ENCODE measurements at regions not wholly inside any gene's neighbourhood (a gene's known extent, or its start where the extent isn't known, plus 50 kb on each side); places are given as distances from the start of the nearest gene placed in this dataset.

DNA sequence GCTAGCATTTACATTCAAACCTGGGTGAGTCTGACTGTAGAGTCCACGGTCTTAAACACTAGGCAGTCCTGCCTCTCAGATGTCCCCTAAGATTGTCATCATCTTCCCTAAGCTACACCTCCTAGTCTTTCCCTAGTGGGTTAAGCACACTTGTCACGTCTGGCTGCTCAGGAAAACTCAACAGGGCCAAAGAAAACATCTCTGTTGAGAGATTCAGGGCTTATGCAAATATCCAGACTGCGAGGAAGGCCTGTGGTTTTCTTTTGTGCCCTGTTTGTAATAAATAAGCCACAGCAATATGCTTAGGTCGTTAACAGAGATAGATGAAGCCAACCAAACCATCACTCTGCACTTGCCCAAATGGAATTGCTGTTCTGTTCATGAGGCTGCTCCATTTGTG is 472.6 kb upstream of the DEPDC1 start:
- no peak for DNase-seq

DNA sequence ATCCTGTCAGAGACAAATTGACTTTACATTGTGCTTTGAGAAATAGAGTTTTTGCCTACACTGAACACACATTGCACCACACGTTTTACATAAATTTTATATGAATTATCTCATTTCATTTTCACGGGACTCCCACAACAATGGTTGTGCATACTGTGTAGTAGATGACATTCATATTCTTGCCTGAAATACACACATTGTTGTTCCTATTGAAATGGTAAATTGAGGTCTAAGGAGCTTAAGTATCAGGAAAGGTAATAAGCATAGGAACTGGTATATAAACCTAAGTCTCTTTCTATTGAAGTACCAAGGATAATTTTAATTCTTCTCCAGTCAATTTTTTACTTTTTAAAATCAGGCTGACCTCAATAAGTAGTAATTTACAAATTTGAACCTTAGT is 473.7 kb upstream of the DEPDC1 start:
- DNase-seq, result no peak

DNA sequence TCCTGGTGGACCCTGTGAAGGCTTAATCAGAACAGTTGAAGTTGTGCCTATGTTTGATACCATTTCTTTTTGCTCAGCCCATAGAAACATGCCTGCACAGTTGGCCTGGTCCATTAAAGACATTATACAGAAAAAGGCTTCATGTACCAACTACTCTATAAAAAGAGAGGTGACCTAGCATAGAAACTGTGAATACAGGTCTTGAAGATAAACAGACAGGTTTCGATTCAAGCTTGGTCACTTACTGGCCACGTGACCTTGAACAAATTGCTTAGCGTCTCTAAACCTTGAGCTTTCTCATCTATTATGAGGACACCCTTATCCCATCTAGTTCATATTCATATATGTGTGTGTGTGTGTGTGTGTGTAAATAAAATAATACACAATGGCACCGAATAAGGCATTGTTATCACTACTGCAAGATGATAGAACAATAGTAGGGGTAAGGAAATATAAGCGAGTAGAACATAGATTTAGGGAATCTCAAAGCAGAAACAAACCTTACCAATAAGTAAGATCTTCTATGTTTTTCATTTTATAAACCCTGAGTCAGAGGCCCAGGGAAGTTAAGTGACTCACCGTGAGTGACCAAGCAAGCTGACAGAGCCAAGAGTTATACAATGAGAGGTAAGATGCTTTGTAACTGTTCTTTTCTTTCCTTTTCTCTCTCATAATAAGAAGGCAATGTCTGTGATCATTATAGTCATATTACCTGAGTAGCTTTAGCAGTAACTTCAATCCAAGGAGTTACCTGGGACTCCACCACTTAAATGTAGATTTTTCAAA is 476.8 kb upstream of the DEPDC1 start:
- no peak for DNase-seq

DNA sequence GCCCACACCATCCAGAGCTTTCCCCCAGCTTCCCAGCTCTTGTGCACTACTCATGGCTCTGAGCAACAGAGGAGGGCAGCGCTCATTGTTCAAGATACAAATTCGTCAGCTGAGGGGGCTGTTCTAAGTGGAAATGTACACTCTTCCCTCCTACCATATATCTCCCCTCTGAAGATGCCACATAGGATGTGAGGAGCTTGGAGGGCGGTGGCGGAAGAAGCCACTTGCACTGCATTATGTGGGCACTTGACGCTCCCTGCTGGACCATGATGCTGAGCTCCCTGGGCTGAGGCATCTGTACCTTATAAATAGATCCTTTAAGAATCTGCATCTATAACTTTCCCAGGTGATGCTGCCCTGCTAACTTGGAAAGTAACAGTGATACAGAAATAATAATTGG is 477.6 kb upstream of the DEPDC1 start:
- no peak for DNase-seq

DNA sequence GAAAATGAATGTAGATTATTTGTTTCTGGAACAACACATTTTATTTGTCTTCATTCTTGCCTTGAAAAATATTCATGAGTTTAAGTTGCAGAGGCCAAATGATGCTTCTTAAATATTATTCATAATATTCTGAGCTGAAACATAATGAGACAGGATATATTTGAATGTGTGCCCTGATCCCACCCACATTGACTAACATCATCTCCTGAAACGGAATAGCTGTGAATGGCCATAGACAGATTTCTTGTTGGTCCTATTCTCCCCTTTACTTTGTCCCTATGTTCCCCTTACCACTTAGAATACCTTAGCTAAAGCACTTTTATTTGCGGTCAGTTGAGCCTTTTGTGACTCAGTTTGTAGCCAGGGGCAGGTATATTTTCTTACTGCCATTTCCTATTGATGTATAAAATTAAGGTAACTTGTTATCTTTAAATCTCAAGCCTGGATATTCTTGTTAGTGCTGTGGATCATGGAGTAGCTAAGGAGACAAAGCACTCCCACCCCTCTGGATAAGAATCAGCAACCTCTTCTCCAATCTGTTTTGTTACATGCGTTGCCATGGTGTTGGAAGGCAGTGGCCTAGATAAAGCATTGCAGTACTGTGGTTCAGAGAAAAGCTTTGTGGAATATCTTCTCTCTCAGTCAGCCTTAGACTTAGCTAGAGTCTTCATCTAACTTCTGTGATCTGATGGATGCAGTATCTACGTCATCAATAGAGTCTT is 478.5 kb upstream of the DEPDC1 start:
- DNase-seq, result no peak

DNA sequence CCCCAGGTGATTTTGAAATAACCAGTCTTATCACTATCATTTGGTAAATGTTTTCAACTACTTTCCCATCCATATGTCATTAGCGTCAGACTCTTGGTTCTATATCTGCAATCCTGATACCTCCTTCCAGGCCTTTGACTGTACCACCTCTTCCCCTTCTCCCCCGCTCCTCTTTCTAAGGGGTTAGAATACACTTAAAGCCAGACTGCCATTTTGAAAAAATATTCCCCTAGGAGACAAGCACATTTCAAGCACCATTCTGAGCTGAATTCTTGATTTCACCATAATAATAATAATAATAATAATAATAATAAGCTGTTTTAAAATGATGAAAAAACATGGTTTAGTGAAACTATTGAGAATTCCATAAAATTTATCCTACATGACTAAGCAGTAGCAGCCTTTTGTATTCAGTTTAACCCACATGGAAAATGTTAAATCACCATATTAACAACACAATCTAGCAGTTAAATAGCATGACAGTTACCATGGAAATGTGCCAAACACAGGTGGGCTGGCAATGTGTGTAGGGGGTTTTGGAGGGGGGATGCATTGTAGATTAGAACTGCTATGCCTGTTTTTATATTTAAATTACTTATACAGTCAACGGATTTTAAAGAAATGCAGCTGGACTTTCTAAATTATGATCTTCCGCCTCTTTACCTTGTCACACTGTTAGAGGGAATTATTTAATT is 480.2 kb upstream of the DEPDC1 start:
- DNase-seq, result no peak

DNA sequence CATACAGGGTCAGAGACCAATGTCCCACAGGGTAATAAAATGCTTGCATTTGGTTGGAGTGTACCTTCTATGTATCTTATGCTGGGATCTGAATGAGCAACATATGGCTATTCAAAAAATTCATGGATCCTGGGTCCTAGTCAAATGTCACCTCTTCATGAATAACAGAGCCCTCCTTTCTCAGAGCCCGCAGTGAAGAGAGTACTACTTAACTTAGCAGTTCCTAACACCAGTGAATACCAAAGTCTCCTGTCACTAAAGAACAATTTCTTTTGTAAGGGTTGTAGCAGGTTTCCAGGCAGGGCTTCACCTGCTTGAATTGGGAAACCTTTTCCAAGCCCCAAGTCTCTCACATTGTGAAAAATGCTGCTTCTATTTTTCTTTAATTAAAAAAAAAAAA is 483.0 kb upstream of the DEPDC1 start:
- no peak for DNase-seq

DNA sequence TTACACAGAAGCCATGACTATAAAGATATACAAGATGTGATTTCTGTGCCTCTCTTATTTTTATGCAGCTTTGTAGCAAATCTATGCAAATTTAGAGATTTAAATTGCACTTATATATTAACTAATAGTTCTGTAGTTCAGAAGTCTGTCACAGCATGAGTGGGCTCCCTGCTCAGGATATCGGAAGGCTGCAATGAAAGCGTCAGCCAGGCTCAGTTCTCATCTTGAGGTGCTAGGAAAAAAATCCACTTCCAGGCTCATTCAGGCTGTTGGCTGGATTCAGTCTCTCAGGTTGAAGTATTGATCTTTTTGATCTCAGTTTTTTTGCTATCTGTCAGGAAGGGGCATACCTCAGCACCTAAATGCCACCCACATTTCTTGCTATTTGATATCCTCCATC is 487.4 kb upstream of the DEPDC1 start:
- DNase-seq, result no peak

DNA sequence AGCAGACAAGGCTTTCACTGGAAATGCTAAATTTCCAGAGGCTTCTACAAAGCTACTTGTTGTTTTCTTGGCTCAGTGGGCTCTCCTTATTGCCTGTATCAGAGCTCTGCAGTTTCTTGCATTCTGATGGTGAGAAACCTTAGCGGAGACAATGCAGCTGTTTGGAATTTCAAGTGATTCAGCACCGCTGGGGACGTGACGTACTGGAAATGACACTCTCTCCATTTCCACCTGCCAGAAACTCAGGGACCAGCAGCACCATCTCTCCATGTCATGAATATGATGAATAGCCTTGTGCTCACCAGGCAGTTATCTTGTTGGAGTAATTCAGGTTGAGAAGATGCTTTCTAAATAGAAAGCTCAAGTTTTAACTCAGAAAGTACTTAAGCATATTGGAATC is 497.2 kb upstream of the DEPDC1 start:
- DNase-seq, result no peak

DNA sequence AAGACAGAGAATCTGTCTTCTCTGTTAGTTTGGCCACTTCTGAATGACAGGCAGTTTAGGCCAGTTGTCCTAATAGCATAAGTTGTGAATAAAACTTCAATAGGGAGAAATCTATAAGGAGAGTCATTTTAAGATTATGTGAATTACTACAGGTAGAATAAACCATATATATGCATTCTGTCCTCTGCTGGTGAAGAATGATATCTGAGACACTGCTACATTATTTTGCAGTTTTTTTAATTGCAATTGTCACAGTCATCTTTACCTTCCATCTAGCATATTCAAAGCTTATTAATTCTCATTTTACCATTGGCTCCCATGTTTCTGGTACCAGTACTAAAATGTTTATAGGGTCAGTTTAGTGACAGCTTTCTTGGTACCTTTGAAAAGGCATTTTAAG is 519.6 kb upstream of the DEPDC1 start:
- no peak for DNase-seq

DNA sequence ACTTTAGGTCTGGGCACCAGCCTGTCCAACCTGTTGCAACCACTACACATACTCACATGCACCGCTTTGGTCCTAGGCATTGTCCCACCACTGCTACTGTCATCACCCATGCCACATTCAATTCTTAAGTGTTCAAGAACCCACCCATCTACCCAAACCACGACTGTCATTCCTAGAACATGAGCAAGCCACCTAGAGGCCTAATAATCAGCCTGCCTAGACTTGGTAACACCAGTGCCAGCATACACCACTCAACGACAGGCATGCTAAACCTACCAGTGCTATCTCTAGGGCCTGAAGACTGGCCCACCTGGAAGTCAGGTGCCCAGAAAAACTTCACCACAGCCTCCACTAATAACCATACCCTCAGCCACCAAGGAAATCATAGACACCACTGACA is 532.8 kb upstream of the DEPDC1 start:
- no peak for DNase-seq

DNA sequence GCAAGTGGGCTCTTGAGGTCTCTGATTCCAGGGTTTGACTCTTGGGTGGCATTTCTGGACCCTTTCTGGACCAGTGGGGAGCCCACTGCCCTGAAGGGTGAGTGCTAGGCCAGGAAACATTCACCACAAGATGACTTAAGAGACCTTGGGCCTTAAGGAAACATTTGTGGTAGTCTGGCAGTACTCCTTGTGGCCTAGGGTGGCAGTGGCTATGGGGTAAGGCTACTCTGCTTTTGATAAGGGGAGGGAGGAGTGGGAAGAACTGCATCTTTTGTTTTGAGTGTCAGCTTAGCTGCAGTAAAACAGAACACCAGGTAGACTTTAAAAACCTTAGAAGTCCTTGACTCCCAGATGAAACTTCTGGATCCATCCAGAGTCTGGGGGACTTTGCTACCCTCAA is 529.3 kb upstream of the LRRC7 start:
- DNase-seq, result no peak

DNA sequence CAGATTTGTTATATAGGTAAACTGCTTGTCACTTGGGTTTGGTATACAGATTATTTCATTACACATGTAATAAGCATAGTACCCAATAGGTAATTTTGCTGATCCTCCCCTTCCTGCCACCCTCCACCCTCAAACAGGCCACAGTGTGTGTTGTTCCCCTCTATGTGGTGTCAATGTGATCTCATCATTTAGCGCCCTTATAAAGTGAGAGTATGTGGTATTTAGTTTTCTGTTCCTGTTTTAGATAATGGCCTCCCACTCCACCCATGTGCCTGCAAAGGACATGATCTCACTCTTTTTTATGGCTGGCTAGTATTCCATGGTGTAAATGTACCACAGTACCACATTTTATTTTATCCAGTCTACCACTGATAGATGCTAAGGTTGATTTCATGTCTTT is 522.1 kb upstream of the LRRC7 start:
- DNase-seq, result no peak

DNA sequence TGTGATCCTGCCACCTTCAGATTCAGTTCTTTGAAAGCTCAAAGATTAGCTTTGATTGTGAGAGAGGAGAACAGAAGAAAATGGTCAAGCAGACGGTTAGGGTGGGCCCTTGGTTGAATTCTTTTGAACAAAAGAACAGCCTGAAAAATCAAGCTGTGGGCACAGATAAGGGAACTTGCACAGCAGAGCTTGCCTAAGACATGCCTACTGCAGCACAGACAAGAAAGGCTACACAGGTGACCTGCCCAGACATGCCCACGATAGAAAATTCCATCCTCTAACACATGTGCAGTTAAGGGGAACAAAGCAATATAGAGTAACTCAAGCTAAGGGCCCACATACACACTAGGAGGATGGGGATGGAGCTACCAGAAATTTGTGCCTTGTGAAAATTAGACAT is 512.5 kb upstream of the LRRC7 start:
- DNase-seq, result no peak

DNA sequence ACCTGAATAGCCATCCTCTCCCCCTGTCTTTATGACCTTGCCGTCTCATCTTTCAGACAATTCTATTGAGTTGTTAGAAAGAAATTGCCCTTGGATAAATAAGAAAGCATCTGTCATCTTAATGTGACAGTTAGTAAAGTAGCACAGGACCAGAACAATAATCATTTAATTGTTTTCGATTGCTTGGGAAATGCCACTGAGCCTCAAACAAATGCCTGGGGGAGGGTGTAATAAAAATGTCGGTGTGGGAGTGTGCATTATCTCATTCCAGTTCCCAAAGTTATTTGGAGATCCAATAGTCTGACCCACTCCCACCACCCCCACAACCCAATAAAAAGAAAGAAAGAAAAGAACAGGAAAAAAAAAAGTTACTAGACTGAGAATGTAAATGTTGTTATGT is 509.3 kb upstream of the LRRC7 start:
- no peak for DNase-seq

DNA sequence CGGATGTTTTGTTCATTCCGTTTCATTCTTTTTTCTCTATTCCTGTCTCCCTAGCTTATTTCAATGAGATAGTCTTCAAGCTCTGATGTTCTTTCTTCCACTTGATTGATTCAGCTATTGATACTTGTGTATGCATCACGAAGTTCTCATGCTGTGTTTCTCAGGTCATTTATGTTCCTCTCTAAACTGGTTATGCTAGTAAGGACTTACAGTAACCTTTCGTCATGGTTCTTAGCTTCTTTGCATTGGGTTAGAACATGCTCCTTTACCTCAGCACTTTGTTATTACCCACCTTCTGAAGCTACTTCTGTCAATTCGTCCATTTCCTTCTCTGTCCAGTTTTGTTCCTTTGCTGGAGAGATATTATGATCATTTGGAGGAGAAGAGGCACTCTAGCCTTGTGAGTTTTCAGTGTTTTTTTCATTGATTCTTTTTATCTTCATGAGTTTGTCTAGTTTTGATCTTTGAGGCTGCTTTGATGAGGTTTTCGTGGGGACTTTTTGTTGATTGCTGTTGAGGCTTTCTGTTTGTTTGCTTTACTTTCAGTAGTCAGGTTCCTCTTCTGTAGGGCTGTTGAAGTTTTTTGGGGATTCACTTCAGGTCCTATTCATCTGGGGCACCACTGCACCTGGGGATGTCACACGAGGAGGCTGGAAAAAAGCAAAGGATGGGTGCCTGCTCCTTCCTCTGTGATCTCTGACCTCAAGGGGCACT is 496.9 kb upstream of the LRRC7 start:
- DNase-seq, result no peak

DNA sequence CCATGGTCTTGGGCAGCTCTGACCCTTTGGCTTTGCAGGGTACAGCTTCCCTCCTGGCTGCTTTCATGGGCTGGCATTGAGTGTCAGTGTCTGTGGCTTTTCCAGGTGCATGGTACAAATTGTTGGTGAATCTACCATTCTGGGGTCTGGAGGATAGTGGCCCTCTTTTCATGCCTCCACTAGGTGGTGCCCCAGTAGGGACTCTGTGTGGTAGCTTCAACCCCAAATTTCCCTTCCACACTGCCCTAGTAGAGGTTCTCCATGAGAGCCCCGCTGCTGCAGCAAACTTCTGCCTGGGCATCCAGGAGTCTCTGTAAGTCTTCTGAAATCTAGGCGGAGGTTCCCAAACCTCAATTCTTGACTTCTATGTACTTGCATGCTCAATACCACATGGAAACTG is 494.5 kb upstream of the LRRC7 start:
- no peak for DNase-seq

DNA sequence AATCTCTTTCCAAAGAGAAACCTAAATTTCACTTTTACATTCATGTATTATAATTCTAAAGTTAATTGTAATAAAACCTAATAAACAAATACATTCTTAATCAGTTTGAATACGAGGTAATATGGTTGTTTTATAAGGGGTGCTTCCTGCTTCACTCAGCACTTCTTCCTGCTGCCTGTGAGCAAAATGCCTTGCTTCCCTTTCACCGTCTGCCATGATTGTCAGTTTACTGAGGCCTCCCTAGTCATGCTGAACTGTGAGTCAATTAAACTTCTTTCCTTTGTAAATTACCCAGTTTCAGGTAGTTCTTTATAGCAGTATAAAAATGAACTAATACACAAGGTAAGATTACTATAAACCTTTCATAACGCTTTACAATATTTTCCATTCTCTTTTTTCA is 491.1 kb upstream of the LRRC7 start:
- no peak for DNase-seq

DNA sequence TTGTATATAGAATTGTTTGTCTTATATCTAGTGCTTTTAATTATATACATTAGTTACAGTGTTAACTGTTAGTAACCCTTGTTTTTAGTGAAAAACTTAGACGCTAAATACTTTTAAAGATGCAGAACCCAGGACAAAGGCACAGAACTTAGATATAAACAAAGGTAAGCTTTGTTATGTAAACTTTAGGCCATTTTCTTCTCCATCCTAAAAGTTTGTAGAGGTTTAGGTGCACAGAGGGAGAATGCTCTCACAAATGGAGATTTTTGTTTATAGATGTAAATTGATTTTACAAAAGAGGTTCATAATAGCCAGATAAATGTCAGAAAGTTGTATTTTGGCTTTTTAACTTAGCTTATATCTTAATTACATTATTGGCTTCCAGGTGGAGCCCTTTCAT is 490.5 kb upstream of the LRRC7 start:
- DNase-seq, result no peak

DNA sequence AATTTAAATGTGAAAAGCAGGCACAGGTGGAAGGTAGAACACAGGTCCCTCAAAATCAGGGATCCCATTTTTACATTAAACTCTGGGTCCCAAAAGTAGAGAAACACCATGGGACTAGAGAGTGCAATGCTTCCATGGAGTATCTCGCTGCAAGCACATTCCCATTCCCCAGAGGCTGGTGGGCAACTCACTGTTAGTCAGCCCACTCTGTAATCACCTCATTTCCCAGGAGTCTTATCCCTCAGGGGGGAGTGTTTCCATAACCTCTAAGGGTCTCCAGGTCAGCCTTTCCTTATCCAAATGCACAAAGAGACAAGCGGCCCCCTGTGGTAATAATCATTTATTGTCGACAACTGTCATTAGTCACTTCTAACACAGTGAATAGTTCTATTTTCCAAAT is 490.1 kb upstream of the LRRC7 start:
- DNase-seq, result no peak

DNA sequence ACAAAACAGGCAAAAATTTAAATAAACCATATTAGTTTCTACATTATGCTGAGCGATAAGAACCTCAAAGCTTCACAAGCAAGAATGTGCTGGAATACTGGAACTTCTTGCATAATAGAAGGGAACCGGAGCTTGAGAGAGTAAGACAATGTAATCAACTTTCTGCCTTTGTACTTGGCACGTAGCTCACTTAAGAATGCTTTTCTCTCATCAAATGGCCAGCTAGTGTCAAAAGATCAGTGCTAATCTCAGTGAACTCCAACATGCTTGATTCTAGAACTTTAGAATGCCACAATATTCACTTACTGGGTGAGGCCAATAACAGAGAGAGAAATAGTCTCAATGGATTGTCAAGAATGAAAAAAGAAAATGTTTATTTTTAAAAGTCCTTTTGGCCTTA is 486.1 kb upstream of the LRRC7 start:
- no peak for DNase-seq

DNA sequence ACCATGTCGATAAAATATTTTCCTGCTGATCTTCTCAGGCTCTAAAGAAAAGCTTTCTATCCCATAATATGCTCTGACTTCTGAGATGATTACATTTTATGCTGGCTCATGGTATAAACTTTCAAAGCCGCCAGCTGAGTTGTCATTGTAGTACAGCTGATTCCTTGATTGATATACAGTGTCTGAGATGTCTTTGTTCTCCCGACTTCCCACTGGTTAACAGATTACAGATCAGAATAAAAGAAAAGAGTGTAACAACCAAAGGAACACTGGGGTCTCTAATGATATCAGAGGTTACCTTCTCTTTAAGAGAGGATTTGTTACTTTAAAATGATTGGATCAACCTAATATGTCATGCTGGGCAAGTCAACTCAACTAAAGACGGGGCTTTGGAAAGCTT is 485.4 kb upstream of the LRRC7 start:
- no peak for DNase-seq

DNA sequence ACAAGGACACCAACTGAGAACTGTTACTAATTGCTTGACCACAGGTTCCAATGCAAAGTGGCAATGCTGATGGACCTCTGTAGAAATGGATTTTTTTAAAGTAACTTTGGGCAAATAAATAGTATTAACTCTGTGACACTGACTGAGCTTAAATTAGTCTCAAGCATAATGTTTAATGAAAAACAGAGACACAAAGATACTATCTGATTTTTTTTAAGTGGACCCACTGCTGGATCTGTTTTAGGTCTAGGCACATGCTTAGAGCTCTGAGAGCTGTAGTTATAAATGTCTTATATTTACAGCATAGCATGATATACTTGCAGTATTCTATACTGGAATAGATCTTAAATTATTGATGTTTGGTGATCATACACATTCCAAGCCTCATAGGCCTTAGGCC is 481.6 kb upstream of the LRRC7 start:
- DNase-seq, result no peak

DNA sequence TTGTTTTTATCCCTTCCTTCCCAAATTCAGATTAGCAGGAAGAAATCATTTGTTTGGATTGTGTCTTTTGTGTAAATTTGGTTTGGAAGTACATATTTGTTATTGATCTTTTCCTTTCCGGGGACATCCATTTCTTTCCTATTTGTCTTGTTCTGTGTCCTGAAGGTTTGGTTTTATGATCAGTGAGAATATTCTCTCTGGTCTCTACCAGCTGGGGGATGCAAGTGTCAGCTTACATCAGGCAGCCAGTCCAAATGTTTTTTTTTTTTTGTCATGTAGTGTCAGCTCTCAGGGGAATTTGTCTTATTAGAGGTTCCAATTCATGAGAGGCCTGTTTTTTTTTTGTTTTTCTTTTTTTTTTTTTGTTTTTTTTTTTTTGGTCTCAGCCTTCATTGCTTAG is 479.2 kb upstream of the LRRC7 start:
- no peak for DNase-seq

Data from activated CD4-positive, alpha-beta T cell treated with anti-CD3 and anti-CD28 coated beads, Interleukin-10, Interleukin-2, amounts not matched to agents 100 ng/mL and 50 ng/mL, durations not matched to agents 16 hours and 8 hours (primary cell).